Astrocyte (in vitro differentiated cells and primary cell): ENCODE measurements at regions not wholly inside any gene's neighbourhood (a gene's known extent, or its start where the extent isn't known, plus 50 kb on each side); places are given as distances from the start of the nearest gene placed in this dataset.

Experiments used
- CTCF ChIP-seq: IDR thresholded peaks from 2 replicates; pipeline ENCODE4 v1.5.1; 2011; ENCODE audit warnings: low read depth, mild to moderate bottlenecking, inconsistent platforms, low read length, moderate library complexity; ENCODE audit not compliant: insufficient read depth
- EZH2 ChIP-seq: IDR thresholded peaks from 2 replicates; pipeline ENCODE4 v1.6.1; 2012; ENCODE audit warnings: mild to moderate bottlenecking, low read length, inconsistent platforms; ENCODE audit not compliant: insufficient read depth

- TF ChIP-seq CTCF (no peak), EZH2 (no peak)
Observed at GRCh38 chr3:193837347-193837827, 244.4 kb downstream of the OPA1 start.
